HK-2 (cell line): ENCODE measurements at regions not wholly inside any gene's neighbourhood (a gene's known extent, or its start where the extent isn't known, plus 50 kb on each side); places are given as distances from the start of the nearest gene placed in this dataset.

Experiments used
- DNase-seq: peaks from one replicate; pipeline ENCODE4 v3.0.0-alpha.2; 2018; ENCODE audit not compliant: unreplicated experiment

DNA sequence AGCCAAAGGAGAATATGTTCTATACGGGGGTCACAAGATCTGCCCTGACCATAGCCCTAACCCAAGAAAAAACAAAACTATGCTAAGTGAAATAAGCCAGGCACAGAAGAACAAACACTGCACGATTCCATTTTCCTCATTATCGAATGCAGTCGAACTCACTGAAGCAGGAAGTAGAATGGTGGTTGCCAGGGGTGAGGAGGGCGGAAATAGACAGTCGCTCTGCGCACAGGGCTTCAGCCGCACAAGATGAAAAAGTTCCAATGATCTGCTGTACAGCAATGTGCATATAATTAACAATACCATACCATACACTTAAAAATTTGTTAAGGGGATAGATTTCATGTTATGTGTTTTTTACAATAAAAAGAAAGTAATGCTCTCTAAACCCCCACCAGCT lies 257.7 kb downstream of the TXNL1 start:
- no peak for DNase-seq

DNA sequence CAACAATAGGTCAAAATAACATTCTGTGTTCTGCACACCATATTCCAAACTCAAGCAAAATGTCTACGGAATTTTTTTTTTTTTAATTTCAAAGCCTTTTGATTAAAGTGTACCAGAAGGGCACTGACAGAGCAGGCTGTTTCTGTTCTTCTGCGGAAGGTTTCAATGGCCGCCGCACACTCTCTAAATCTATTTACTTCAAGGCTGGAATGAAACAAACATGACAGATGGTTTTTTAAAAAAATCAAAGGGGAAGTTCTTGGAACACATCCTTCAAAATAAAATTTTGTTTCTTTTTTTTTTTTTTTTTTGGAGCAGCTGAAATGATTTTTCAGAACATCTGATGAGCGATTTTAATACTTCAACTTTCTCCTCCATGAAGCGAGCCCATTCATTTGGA lies 259.1 kb downstream of the TXNL1 start:
- no peak for DNase-seq

DNA sequence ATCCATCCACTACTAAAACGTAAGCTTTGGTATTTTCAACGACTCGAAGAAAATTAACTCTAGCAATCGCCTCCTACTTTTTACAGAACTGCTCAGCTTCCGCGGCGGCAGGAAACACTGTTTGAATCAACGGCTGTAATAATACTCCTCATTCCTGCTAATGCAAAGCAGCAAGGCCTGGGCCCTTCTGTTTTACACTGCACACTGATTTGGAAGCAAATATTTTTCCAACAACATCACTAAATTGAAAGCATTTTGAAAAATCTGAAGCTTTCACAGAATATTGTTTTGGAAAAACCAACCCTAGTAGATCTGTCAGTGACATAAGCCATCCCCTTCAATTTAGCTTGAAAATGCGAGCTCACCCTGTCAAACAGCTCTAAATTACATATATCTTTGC lies 261.2 kb downstream of the TXNL1 start:
- DNase-seq = no peak

DNA sequence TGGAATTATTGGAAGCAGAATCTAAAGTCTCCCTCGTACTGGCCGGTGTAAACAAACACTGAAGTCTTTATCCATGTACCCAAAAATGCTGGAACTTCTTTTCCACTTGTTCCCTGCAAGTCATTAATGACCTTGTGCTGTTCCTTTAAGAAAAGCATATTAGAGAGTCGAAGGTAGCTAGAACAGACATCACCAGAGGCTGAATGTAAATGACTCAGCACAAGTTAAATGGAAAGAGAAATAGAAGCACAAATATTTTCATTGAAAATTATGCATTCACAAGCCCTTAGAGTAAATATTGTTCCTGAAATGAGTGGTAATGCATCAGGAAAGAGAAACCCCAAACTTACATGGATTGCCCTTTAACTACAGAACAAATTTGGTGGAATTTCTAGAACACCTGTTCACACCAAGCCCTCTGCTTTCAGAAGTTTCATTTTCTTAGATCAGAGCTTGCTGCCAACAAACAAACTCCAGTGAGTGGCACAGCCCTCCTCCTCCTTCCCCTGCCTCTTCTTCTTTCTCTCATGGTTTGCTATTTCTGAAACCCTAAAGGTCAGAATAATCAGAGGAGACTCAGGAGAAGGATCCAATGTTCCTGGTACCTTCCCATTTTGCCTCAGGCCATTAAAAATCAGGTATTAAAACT lies 264.3 kb downstream of the TXNL1 start:
- no peak for DNase-seq

DNA sequence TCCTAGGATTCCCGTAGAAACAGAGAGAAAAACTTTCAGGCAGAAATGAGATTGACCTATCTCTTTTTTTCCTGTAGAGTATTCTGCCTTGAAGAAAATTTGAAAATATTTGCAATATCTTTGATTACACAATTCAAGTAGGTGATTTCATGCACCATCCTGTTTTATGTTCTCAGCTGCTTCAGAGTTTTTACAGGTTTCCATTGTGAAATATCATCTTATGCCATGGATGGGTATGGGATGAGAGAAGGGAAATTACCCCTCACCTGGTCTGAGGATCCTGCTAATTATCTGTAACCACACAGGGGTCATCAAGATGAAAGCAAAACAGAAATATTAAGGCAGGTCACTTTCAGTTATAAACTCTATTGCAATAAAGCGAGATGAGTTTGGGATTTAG lies 264.8 kb downstream of the TXNL1 start:
- DNase-seq = no peak

DNA sequence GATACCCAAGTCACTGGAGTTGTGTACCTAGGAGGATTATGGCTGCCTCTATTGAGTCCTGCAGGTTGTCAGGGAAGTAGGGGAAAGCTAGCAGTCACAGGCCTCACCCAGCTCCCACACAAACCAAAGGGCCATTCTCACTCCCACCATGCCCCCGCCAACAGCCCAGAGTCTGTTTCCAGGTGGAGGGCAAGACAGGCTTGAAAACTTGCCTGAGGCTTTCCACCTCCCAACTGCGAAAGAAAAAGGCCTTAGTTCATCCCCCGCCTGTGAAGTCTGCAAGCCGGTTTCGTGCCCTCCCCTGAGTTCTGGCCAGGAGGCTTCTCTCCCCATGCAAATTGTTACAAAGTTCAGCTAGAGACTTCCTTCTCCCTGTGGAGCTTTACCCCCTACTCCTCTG lies 270.3 kb downstream of the TXNL1 start:
- no peak for DNase-seq

DNA sequence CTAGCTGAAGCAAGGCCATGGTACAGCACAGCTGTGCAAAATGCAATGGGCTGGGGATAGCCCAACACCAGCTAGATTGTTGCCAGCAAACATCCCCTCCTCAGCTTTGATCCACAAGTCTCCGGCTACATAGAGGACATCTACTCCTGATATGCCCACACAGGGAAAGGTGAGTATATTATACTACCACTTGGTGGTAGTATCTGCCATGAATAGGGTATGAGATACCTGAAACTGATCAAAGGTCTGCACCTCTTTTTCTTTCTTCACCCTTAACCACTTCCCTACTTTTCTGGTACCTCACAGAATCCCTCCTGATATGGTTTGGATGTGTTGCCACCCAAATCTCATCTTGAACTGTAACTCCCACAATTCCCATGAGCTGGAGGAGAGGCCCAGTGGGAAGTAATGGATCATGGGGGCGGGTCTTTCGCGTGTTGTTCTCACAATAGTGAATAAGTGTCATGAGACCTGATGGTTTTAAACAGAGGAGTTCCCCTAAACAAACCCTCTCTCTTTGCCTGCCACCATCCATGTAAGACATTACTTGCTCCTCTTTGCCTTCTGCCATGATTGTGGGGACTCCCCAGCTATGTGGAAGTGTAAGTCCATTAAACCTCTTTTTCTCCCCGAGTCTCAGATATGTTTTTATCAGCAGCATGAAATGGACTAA lies 279.6 kb downstream of the TXNL1 start:
- no peak for DNase-seq

DNA sequence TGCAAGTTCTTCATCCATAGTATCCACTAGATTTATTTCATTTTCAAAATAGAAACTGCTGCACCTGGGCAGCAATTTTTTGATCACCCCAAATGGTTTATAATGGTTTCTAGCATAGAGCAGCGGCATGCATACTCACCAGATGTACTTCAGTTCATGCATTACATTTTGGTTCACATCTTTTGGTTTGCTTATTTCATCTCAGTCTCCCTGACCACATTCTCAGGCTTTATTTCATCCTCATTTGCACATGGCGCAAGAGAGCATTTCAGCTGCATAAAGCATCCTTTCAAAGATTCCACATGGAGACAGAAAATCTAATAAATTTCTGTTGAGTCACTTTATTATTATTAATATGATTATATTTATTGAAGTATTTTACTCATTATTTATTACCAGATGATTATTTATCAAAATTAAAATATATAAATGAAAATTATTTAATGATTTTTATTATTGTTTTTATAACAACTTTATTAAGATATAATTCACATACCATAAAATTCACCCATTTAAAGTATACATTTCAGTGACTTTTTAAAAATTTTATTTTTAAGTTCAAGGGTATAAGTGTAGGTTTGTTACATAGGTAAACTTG lies 284.6 kb downstream of the TXNL1 start:
- DNase-seq = no peak

DNA sequence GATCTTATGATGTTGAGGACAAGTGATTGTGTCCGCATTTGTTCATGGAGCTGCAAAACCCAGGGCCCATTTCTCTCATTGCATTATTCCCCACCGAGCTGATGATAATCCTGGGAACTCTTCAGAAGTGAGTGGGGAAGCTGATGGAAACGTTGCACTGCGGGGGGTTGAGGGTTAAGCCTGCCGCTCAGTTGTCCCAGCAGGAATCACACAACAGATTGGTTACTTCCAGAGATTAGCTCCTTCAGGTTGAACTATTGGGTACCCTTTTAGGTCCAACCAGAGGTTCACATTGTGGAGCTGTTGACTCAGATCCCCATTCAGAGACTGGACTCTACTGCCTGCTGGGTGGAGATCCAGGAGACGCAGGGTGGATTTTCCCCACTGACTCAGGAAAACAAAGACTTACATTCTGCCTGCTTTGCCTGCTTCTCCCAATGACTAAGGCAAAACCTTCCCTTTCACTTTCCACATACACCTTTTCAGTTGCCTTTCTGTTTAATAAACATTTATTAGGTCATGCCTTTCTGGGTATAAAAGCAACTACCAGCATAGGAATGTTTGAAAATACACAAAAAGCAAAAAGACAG lies 286.4 kb downstream of the TXNL1 start:
- DNase-seq = no peak

DNA sequence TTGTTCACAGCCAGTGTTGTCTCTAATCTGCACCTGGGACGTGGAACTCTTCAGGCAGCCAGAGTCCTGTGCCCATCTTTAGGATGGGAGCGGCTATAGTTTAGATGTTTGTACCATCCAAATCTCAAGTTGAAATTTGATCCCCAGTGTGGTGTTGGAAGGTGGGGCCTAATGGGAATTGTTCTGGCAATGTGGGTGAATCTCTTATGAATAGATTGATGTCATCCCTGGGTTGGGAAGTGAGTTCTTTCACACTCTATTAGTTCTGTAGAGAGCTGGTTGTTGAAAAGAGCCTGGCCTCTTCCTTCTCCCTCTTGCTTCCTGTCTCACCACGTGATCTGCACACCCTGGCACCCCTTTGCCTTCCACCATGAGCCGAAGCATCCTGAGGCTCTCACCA lies 300.9 kb downstream of the TXNL1 start:
- no peak for DNase-seq

DNA sequence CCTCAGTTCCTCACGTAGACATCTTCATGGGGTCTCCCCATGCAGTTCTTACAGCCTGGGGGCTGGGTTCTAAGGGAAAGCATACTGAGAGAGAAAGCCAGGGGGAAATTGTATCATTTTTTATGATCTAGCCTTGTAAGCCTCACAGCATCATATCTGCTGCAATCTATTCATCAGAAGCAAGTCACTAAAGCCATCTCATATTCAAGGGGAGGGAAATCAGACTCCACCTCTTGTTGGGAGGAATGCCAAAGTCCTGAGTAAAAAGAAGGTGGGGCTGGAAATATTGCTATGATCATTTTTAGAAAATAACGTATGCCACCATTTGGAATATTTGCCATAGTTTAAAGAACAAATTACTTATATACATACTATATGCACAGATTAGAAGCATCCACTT lies 304.6 kb downstream of the TXNL1 start:
- no peak for DNase-seq

DNA sequence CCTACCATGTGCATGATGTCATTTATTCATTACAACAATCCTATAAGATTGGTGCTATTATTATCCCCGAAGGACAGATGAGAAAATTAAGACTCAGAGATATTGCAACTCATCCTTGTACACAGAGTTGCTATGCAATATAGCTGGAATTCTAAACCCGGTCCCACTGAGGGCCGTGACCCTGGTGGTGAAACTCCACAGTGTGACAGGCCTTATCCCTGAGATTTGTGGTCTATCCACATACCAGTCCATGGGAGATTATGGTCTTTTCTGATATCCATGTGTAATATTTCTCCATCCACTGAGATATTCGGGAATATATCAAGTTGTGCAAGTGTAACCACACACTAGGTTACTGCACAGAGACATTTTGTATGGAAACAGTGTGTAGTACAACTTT lies 305.2 kb downstream of the TXNL1 start:
- DNase-seq = no peak

DNA sequence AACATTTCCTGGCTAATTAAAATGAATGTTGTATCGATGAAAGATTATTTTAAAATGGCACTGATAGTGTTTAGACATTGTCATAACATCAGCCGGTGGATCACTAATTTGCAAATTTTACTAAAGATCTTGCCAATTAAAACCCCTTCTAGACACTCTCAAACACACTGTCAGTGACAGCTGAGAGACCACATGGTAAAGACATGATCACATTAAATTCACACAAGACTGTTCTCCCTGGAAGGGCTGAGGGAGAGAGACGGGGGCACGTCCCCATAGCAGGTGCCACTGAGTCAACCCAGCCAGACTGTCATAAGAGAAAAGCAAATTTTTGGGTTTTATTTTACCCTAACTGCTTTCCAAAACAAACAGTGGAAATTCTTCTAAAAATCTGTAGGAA lies 306.0 kb downstream of the TXNL1 start:
- no peak for DNase-seq

DNA sequence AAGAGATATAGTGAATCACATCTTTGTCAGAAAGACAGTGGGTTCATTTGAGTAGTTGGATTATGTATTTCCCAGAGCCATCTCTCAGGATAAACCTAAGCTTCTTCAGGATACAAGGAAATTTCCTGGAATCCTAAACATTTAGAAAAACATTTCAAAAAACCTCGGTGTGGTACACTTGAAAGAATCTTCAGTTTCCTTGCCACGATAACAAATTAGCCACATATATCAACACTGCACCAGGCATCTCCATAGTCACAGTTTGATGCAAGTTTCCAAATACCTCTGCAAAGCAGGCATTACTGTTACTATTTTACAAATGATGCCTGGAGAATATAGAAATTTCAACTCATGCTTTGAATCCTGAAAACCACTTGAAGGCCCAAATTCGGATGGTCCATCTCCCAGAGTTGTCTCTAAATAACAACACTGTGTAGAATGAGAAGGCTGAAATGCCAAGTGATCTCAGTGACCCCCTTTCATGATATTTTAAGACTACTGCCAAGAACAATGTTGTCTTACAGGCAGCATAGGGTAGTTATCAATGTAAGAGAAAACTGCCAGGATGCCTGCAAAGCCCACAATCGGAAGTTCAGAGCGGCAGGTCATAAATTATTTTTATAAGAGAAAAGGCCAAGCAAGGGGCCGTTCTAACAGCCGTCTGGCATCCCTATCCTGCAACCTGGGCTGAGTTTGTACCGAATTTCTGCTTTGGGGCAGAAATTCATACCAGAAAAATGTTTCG lies 307.9 kb downstream of the TXNL1 start:
- no peak for DNase-seq

DNA sequence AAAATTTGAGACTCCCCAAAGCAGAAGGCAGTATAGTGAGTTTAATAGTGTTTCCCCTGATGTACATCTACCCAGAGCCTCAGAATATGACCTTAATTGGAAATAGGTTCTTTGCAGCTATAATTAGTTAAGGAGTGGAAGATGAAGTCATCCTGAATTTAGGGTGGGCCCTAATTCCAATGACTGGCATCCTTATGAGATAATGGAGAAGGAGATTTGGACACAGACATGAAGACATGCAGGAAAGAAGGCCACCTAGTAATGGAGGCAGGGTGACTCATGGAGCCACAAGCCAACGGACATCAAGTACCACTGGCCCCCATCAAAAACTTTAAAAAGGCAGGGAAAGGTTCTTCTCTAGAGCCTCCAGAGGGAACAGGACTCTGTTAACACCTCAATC lies 308.9 kb downstream of the TXNL1 start:
- DNase-seq = no peak

DNA sequence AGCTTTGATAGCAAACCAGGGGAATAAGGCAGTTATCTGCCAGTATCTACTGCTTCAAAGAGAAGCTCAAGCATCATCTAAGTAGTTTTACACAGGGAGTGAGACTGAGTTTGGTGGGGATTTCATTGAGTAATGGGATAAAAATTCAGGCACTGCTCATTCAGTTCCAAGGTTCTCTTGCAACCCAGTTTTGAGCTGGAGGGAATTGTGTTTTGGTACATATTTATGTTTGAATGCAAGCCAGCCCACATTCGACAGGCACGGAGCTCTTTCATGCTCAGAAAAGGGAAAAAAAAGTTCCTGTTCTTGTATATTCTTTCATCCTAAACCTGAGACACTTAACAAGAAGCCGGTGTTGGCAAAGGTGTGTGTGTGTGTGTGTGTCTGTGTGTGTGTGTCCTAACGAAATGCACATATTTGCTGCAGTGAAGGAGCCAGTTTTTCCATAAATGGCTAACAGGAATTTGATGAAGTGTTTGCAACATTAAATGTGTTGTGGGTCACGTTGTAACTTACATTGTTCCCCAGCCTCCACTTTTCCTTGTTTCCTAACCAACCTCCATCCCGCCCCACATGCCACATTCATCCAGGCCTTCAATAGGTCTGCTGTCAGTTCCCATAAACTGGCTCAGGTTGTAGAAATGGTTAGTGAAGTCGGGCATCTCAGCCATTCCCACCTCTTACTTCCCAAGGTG lies 311.1 kb downstream of the TXNL1 start:
- no peak for DNase-seq

DNA sequence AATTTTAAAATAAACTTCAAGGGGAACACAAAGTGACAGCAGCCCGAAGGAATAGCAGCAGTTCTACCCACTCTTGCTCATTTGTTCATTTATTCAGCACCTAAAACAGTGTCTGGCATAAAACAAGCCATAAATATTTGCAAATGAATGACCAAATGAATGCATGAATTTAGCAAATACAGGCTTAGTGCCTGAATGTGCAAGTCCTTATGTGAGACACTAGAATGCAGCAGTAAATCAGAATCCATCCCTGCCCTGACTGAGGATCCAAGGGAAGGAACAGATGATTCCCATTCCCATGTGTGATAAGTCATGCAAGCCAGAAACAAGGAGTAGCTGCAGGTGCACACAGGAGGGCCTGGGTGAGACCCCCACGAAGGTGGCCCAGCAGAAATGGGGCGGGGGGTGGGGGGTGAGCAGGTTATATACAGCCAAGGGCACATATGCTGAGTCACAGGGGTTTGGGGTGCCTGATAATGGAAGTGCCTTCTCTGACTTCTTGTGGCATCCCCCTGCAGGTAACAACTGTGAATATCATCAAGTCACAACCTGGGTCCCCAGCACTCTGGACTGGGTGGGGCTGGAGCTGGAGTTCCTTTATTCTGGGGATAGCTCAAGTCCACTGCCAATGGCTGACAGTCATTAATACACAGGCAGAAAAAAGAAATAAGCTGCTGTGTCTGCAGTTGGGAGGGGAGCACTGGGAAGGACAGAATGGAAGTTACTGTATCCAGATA lies 311.9 kb downstream of the TXNL1 start:
- no peak for DNase-seq

DNA sequence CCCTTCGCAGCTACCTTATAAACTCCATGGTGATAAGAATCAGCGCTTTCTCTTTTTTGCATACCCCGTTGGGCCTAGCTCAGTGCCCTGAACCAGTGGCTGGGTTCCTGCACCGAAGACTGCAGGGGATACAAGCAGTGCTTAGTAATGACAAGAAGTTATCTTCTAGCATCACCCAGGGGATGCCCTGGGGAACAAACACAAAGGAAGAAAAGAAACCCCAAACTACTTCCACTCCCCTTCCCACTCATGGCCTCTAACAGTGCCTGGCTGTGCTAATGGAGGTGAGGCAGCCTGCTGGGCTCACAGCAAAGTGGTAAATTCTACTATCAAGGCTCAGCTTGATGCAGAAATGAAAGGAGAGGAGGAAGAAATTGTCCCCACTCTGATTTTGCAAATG lies 314.7 kb downstream of the TXNL1 start:
- DNase-seq = no peak

DNA sequence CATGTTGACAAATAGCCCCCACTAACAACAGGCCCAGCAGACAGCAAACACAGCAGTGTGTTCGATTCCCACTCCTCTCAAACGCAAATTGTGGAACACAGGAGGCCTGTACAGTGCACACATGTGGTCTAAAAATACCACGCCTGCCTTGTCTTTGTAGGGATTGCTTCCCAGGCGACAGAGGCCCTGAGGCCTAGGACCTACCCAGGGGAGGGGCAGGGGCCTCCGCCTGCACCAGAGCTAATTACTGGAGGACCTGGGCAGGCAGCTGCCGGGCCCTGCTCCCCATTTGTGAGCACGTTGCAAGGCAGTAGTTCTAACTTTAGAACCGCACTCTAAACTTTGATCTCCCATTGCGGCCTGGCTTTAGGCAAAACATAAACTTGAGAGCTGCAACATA lies 316.0 kb downstream of the TXNL1 start:
- DNase-seq = no peak

DNA sequence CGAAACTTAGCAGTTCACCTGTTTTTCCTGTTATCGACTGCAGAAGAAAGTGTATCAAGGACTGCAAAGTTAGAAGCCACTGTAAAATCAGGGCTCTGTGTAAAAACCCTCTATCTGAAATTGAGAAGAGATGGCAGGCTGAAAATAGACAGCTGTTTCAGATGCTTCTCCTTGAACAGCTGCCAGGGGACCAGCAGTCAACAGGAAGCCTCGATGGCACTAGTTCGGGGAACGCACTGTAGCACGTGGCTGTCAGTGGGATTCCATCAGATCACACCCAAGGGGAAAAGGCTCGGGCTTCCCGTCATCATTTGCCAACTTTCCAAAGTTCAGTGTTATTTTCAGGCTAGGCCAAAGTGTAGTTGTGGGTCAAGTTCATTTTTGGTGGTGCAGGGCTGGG lies 316.9 kb downstream of the TXNL1 start:
- DNase-seq = no peak

DNA sequence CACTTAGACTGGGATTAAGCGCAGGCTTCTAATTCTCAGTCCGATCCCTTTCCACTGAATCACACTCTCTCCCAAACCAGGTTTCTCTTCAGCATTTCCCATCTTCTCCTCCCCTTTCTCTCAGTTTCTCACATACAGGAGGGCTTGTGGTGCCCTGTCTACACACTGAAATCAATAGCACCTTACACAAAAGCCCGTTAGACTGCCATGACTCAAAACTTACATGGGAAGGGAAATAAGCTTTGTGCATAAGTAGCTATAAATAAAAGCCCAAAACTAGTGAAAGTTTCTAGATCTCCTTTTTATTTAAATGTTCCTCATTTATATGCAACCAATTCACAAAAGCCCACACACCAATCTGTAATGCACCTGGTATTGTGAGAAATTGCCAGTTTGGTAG lies 318.4 kb downstream of the TXNL1 start:
- no peak for DNase-seq
